H1 (cell line): ENCODE measurements at regions not wholly inside any gene's neighbourhood (a gene's known extent, or its start where the extent isn't known, plus 50 kb on each side); places are given as distances from the start of the nearest gene placed in this dataset.

Source experiments
- CTCF ChIA-PET: fragments of 300-600 bp; sonication (Branson Sonifier 250); formaldehyde crosslinking; loops from one replicate; lab custom pipeline; 2021; ENCODE audit not compliant: partially characterized antibody; lab: Charles Lee
- POLR2A ChIA-PET: fragments of 300-600 bp; sonication (Branson Sonifier 250); formaldehyde crosslinking; loops from one replicate; lab custom pipeline; 2021; ENCODE audit warnings: inconsistent platforms; ENCODE audit not compliant: partially characterized antibody; lab: Charles Lee
- DNase-seq, 2 experiments: peaks; one replicate each; pipeline versions ENCODE4 v3.0.0 to v3.0.0-alpha.2; 2010 to 2022; ENCODE audit warnings: low spot score in 2 of 2, low read depth in 1 of 2, mixed read lengths in 1 of 2
- FAIRE-seq: peaks from 2 replicates; lab custom pipeline; 2011; peaks lifted over from hg19 to GRCh38; lab: Jason Lieb, UNC
- H2AFZ ChIP-seq: 2 replicates; pipeline ENCODE4 v1.8.1; 2012; ENCODE audit warnings: low read length, inconsistent platforms
- H2AK5ac ChIP-seq: 2 replicates; pipeline ENCODE4 v1.6.1; 2013; ENCODE audit warnings: low read depth, low read length
- H2BK120ac ChIP-seq: replicated peaks from 2 replicates; pipeline ENCODE3; 2013; ENCODE audit warnings: low read depth, low read length, inconsistent platforms
- H2BK12ac ChIP-seq: 2 replicates; pipeline ENCODE4 v1.6.1; 2013; ENCODE audit warnings: low read depth, low read length
- H2BK15ac ChIP-seq: 2 replicates; pipeline ENCODE4 v1.6.1; 2013; ENCODE audit warnings: low read length
- H2BK20ac ChIP-seq: 2 replicates; pipeline ENCODE4 v1.6.1; 2013; ENCODE audit warnings: low read length
- H2BK5ac ChIP-seq: 2 replicates; pipeline ENCODE4 v1.6.1; 2013; ENCODE audit warnings: low read depth, low read length
- H3K14ac ChIP-seq: 2 replicates; pipeline ENCODE4 v1.6.1; 2013; ENCODE audit warnings: inconsistent platforms; ENCODE audit not compliant: insufficient read length
- H3K18ac ChIP-seq: 2 replicates; pipeline ENCODE4 v1.6.1; 2013; ENCODE audit warnings: low read length; ENCODE audit errors: extremely low read depth
- H3K23ac ChIP-seq: 2 replicates; pipeline ENCODE4 v1.6.1; 2013; ENCODE audit warnings: inconsistent platforms; ENCODE audit not compliant: insufficient read length
- H3K23me2 ChIP-seq: 2 replicates; pipeline ENCODE4 v1.6.1; 2013; ENCODE audit warnings: low read depth, low read length
- H3K27ac ChIP-seq: 2 replicates; pipeline ENCODE4 v1.6.1; 2011; ENCODE audit warnings: low read depth, low read length, inconsistent platforms
- H3K27me3 ChIP-seq, 4 experiments: replicated peaks in 1 of 4; 1 replicate in 1 of 4; 2 replicates in 3 of 4; pipeline versions ENCODE4 v1.6.1 to v1.8.1; 2011 to 2013; ENCODE audit warnings: low read length in 3 of 4, mild to moderate bottlenecking in 3 of 4, inconsistent platforms in 2 of 4, mixed read lengths in 2 of 4, moderate library complexity in 1 of 4; ENCODE audit not compliant: control insufficient read depth in 3 of 4, insufficient read depth in 3 of 4; ENCODE audit errors: extremely low read depth in 1 of 4
- H3K36me3 ChIP-seq, 4 experiments: 2 replicates each; pipeline versions ENCODE4 v1.6.1 to v1.8.1; 2011 to 2013; ENCODE audit warnings: mild to moderate bottlenecking in 4 of 4, low read length in 3 of 4, moderate library complexity in 2 of 4, control low read depth in 1 of 4, inconsistent platforms in 1 of 4; ENCODE audit not compliant: insufficient read depth in 4 of 4, control insufficient read depth in 2 of 4
- H3K4ac ChIP-seq: replicated peaks from 2 replicates; pipeline ENCODE3; 2013; ENCODE audit warnings: low read length, low read depth, mixed read lengths, inconsistent platforms; ENCODE audit not compliant: insufficient read length
- H3K4me1 ChIP-seq, 4 experiments: replicated peaks in 1 of 4; 1 replicate in 1 of 4; 2 replicates in 3 of 4; pipeline versions ENCODE4 v1.6.1 to v1.8.1; 2011 to 2013; ENCODE audit warnings: low read length in 3 of 4, inconsistent platforms in 2 of 4, mixed read lengths in 1 of 4; ENCODE audit not compliant: insufficient read depth in 4 of 4, control insufficient read depth in 3 of 4
- H3K4me2 ChIP-seq, 2 experiments: 2 replicates each; pipeline versions ENCODE4 v1.6.1 to v1.8.1; 2011 to 2013; ENCODE audit warnings: low read depth in 2 of 2, low read length in 2 of 2, control low read depth in 1 of 2, inconsistent platforms in 1 of 2, mild to moderate bottlenecking in 1 of 2; ENCODE audit not compliant: insufficient read depth in 1 of 2
- H3K4me3 ChIP-seq, 4 experiments: fragments of 200-600, 300-600 bp in 1 of 4; sonication (generic), shearing (Covaris generic), sonication (Bioruptor Twin) in 1 of 4; 2 replicates each; pipeline versions ENCODE4 v1.5.1 to v1.8.1; 2011 to 2016; ENCODE audit warnings: low read length in 4 of 4, low read depth in 3 of 4, control low read depth in 2 of 4, inconsistent platforms in 2 of 4, mild to moderate bottlenecking in 2 of 4, mixed read lengths in 1 of 4, moderate library complexity in 1 of 4; ENCODE audit not compliant: insufficient read depth in 2 of 4; ENCODE audit errors: extremely low read depth in 1 of 4
- H3K56ac ChIP-seq: replicated peaks from 2 replicates; pipeline ENCODE3; 2013; ENCODE audit warnings: low read depth, mild to moderate bottlenecking, mixed read lengths, low read length, inconsistent platforms; ENCODE audit not compliant: insufficient read length
- H3K79me1 ChIP-seq: 2 replicates; pipeline ENCODE4 v1.6.1; 2013; ENCODE audit warnings: low read depth, low read length, control low read depth
- H3K79me2 ChIP-seq, 2 experiments: 2 replicates each; pipeline versions ENCODE4 v1.6.1 to v1.8.1; 2012 to 2013; ENCODE audit warnings: low read length in 2 of 2, mild to moderate bottlenecking in 2 of 2, inconsistent platforms in 1 of 2; ENCODE audit not compliant: insufficient read depth in 2 of 2, control insufficient read depth in 1 of 2
- H3K9ac ChIP-seq, 4 experiments: replicated peaks in 1 of 4; 1 replicate in 1 of 4; 2 replicates in 3 of 4; pipeline versions ENCODE4 v1.6.1 to v1.8.1; 2011 to 2013; ENCODE audit warnings: low read depth in 3 of 4, low read length in 3 of 4, control low read depth in 2 of 4, mild to moderate bottlenecking in 2 of 4, moderate library complexity in 2 of 4, inconsistent platforms in 1 of 4; ENCODE audit errors: extremely low read depth in 1 of 4
- H3K9me3 ChIP-seq, 2 experiments: 2 replicates each; pipeline versions ENCODE4 v1.6.1 to v1.8.1; 2012 to 2013; ENCODE audit warnings: mild to moderate bottlenecking in 2 of 2, moderate library complexity in 2 of 2, control low read depth in 1 of 2, inconsistent platforms in 1 of 2, low read depth in 1 of 2, low read length in 1 of 2, mixed read lengths in 1 of 2; ENCODE audit not compliant: insufficient read depth in 2 of 2
- H4K20me1 ChIP-seq, 2 experiments: replicated peaks in 1 of 2; 2 replicates each; pipeline versions ENCODE3 to v1.8.1; 2011 to 2013; ENCODE audit warnings: inconsistent platforms in 2 of 2, low read length in 2 of 2, mild to moderate bottlenecking in 1 of 2; ENCODE audit not compliant: insufficient read depth in 2 of 2, control insufficient read depth in 1 of 2
- H4K5ac ChIP-seq: 2 replicates; pipeline ENCODE4 v1.6.1; 2013; ENCODE audit warnings: low read length, low read depth, mixed read lengths, inconsistent platforms; ENCODE audit not compliant: insufficient read length
- H4K8ac ChIP-seq: 2 replicates; pipeline ENCODE4 v1.8.0; 2013; ENCODE audit warnings: mild to moderate bottlenecking, moderate library complexity, low read length, inconsistent platforms; ENCODE audit not compliant: insufficient read depth; ENCODE audit errors: extremely low read depth
- H4K91ac ChIP-seq: replicated peaks from 2 replicates; pipeline ENCODE3; 2013; ENCODE audit warnings: low read length, mixed read lengths, inconsistent platforms; ENCODE audit not compliant: insufficient read length
- EP300 ChIP-seq, 2 experiments: IDR thresholded peaks; 1 replicate in 1 of 2; 2 replicates in 1 of 2; pipeline ENCODE4 v1.6.1; 2011 to 2012; ENCODE audit warnings: low read depth in 2 of 2, low read length in 2 of 2, mild to moderate bottlenecking in 2 of 2, borderline replicate concordance in 1 of 2, inconsistent platforms in 1 of 2, moderate library complexity in 1 of 2
- GABPA ChIP-seq: IDR thresholded peaks from 2 replicates; pipeline ENCODE4 v1.6.1; 2011; ENCODE audit warnings: mild to moderate bottlenecking, low read length, moderate library complexity, borderline replicate concordance; ENCODE audit not compliant: insufficient read depth
- RBBP5 ChIP-seq: IDR thresholded peaks from 2 replicates; pipeline ENCODE4 v1.7.1; 2012; ENCODE audit warnings: low read depth, mild to moderate bottlenecking, inconsistent platforms, low read length, moderate library complexity, borderline replicate concordance
- RFX5 ChIP-seq: IDR thresholded peaks from 2 replicates; pipeline ENCODE4 v1.6.1; 2011; ENCODE audit warnings: low read depth, low read length, improper control_type of control experiment, borderline replicate concordance
- SP1 ChIP-seq: IDR thresholded peaks from 2 replicates; pipeline ENCODE4 v1.6.1; 2011; ENCODE audit warnings: low read depth, low read length
- TAF7 ChIP-seq: optimal IDR thresholded peaks from 2 replicates; pipeline ENCODE3; 2011; ENCODE audit warnings: low read depth, mild to moderate bottlenecking, inconsistent platforms, low read length, moderate library complexity, borderline replicate concordance
- WGBS, 2 experiments: shearing (Covaris generic) in 1 of 2; methylation state at CpG; one replicate each; pipeline versions ENCODE4 v1.1.6 to v1.1.7; 2013 to 2015; ENCODE audit warnings: low lambda C conversion rate in 2 of 2, mixed read lengths in 2 of 2, inconsistent platforms in 1 of 2, low coverage in 1 of 2, missing lambda C conversion rate in 1 of 2; ENCODE audit not compliant: insufficient replicate concordance in 2 of 2, insufficient coverage in 1 of 2, insufficient read length in 1 of 2; ENCODE audit errors: extremely low coverage in 1 of 2, missing lambda C conversion rate in 1 of 2; 5-methylcytosine and 5-hydroxymethylcytosine counted together

DNA sequence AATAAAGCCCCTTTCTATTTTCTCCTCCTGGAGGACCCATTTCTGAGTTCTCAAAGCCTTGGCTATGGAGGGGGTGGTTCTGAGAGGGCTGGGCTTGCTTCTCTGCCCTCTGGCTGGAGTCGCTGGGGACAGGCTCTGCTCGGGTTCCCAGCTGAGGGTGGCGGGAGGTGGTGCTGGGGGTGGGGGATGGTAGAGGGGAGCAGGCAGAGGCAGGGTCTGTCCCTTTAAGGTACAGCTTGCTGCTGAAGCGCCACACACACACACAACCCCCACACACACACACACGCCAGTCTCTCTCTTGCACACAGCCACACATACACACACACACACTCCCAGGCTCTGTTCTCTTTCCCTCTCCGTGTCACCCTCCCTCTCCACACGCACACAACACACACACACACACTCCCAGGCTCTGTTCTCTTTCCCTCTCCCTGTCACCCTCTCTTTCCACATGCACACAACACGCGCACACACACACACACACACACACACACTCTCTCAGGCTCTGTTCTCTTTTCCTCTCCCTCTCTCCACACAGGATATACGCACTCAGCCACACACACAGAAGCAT is 69.8 kb upstream of the SSBP3 start:
- Histone ChIP-seq H3K27ac (peak overlapping the region; percentile 36; the same call in 1 of the 2 replicates), H3K4me1 (peaks cover 25 to 55% (median 33%) of the 10 kb centered on the region in 4 experiments)

More for the DNA sequence above, 69.8 kb upstream of the SSBP3 start:
- CTCF ChIA-PET: interaction anchor here (0.6 to 1.6 kb wide), 5 partner anchors 9 to 165 kb away, joined by 3 to 6 read pairs (median 3); no protein-coding TSS in a partner anchor
- peak overlapping the region; percentile 80 for H3K4ac ChIP-seq
- peak overlapping the region; percentile 88; the same call in 1 of the 2 replicates for H2BK5ac ChIP-seq
- no peak overlapping the region for H3K56ac ChIP-seq
- peaks cover 17% of the 10 kb centered on the region; the same call in 1 of the 2 replicates for H3K23me2 ChIP-seq
- no peak overlapping the region for H2AFZ ChIP-seq
- H4K20me1 ChIP-seq: no peaks in the 10 kb centered on the region
- H3K27me3 ChIP-seq: peaks cover 0 to 28% (median 13%) of the 10 kb centered on the region in 4 experiments; a peak in 5 of 7 replicates
- peak overlapping the region; percentile 91 for H3K18ac ChIP-seq
- H3K36me3 ChIP-seq: no peaks in the 10 kb centered on the region
- TF ChIP-seq SP1: 0 out of 2 replicates have a peak, but pooled peaks have one; percentile 37
- no peak for TF ChIP-seq GABPA
- no peak for TF ChIP-seq EP300 (IDR thresholded peaks at IDR 0.05; ENCODE audit: borderline replicate concordance in 1 of 2, low read depth in 2 of 2, low read length in 2 of 2)
- no peak for TF ChIP-seq TAF7
- no peak for TF ChIP-seq RFX5
- TF ChIP-seq RBBP5: peak; percentile 43; the same call in 1 of the 2 replicates
- TF ChIP-seq, all 59 proteins: peak for 2
- H4K5ac ChIP-seq: no peak overlapping the region
- no peak overlapping the region for H2BK120ac ChIP-seq
- no peak overlapping the region for H3K23ac ChIP-seq
- no peaks in the 10 kb centered on the region for H3K79me1 ChIP-seq
- FAIRE-seq: no peak
- peak overlapping the region in 3 of 4 experiments; percentile 38 to 55 (median 47); a peak in 4 of 8 replicates for H3K4me3 ChIP-seq
- peak overlapping the region in 2 of 4 experiments; percentile 40 to 58; a peak in 2 of 7 replicates for H3K9ac ChIP-seq
- no peak overlapping the region for H3K14ac ChIP-seq
- H3K79me2 ChIP-seq: no peaks in the 10 kb centered on the region
- peak overlapping the region; percentile 95; the same call in 1 of the 2 replicates for H2BK20ac ChIP-seq
- H4K91ac ChIP-seq: peak overlapping the region; percentile 98
- H2BK15ac ChIP-seq: peak overlapping the region; percentile 75; the same call in 1 of the 2 replicates
- peak overlapping the region; percentile 83; the same call in 1 of the 2 replicates for H2AK5ac ChIP-seq
- peak overlapping the region; percentile 99 for H2BK12ac ChIP-seq
- POLR2A ChIA-PET: interaction anchor here (0.7 to 2.0 kb wide), 8 partner anchors 10 to 166 kb away, joined by 3 to 10 read pairs (median 4); no protein-coding TSS in a partner anchor
- peak overlapping the region; percentile 93 for H4K8ac ChIP-seq
- H3K4me2 ChIP-seq: peak overlapping the region; percentile 73 to 91
- no peak for DNase-seq
- no peaks in the 10 kb centered on the region for H3K9me3 ChIP-seq
- WGBS, 2 experiments: 36% methylated on average over 7 of the region's 10 CpGs; no CpG with 5 or more reads in 1 of the 2 experiments
